LNCaP clone FGC (cell line): ENCODE measurements at regions not wholly inside any gene's neighbourhood (a gene's known extent, or its start where the extent isn't known, plus 50 kb on each side); places are given as distances from the start of the nearest gene placed in this dataset.

ENCODE experiments used
- DNase-seq: peaks from one replicate; pipeline ENCODE4 v3.0.0-alpha.2; 2011; ENCODE audit warnings: low read depth
- H3K4me3 ChIP-seq: 2 replicates; pipeline ENCODE4 v1.5.1; 2011; ENCODE audit warnings: mild to moderate bottlenecking, low read depth, low read length, control low read depth
- TF ChIP-seq, protein P1 (sequence below): IDR thresholded peaks from 2 replicates; pipeline ENCODE4 v1.5.1; 2012; ENCODE audit warnings: mild to moderate bottlenecking; ENCODE audit not compliant: control insufficient read depth, insufficient read depth; ENCODE audit errors: extremely low read depth

DNA sequence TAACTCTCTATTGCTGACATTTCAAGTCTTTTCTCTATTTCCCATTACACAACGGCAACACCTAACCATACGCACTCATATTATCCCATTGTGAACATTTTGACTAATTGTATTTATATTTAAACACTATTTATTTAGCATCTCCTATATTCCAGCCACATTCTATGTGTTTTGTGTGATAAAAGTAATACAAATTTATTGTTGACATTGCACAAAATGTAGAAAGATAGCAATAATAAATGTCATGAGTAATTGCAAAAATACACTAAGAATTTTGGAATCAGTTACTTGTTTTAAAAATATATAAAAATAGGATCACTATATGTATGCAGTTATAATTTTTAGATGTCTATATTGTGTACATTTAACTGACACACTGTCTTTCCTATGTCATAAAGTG lies 413.0 kb upstream of the PTPRD start:
- TF ChIP-seq, protein P1, sequence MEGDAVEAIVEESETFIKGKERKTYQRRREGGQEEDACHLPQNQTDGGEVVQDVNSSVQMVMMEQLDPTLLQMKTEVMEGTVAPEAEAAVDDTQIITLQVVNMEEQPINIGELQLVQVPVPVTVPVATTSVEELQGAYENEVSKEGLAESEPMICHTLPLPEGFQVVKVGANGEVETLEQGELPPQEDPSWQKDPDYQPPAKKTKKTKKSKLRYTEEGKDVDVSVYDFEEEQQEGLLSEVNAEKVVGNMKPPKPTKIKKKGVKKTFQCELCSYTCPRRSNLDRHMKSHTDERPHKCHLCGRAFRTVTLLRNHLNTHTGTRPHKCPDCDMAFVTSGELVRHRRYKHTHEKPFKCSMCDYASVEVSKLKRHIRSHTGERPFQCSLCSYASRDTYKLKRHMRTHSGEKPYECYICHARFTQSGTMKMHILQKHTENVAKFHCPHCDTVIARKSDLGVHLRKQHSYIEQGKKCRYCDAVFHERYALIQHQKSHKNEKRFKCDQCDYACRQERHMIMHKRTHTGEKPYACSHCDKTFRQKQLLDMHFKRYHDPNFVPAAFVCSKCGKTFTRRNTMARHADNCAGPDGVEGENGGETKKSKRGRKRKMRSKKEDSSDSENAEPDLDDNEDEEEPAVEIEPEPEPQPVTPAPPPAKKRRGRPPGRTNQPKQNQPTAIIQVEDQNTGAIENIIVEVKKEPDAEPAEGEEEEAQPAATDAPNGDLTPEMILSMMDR, result no peak
- no peak for DNase-seq
- H3K4me3 ChIP-seq, result no peak overlapping the region

DNA sequence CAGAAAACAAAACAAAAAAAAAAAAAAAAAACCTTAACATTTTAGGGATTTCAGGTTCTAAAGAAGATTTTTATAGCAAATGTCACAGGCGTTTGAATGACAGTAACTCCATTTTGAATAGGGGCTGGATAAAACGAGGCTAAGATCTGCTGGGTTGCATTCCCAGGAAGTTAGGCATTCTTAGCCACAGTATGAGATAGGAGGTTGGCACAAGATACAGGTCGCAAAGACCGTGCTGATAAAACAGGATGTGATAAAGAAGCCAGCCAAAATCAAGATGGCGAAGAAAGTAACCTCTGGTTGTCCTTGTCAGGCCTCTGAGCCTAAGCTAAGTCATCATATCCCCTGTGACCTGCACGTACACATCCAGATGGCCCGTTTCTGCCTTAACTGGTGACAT lies 425.6 kb upstream of the PTPRD start:
- no peak for DNase-seq
- TF ChIP-seq, protein P1, result no peak
- H3K4me3 ChIP-seq, result no peak overlapping the region

DNA sequence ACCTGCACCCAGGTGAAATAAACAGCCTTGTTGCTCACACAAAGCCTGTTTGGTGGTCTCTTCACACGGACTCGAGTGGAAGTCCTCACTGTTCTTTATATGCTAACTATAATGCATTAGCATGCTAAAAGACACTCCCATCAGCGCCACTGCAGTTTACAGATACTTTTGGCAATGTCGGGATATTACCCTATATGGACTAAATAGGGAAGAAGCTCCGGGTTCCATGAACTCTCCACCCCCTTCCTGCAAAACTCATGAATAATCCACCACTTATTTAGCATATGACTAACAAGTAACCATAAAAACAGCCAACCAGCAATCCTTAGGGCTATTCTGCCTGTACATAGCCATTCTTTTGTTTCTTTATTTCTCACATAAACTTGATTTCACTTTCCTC lies 426.2 kb upstream of the PTPRD start:
- TF ChIP-seq, protein P1, result no peak
- no peak for DNase-seq
- H3K4me3 ChIP-seq, result no peak overlapping the region

DNA sequence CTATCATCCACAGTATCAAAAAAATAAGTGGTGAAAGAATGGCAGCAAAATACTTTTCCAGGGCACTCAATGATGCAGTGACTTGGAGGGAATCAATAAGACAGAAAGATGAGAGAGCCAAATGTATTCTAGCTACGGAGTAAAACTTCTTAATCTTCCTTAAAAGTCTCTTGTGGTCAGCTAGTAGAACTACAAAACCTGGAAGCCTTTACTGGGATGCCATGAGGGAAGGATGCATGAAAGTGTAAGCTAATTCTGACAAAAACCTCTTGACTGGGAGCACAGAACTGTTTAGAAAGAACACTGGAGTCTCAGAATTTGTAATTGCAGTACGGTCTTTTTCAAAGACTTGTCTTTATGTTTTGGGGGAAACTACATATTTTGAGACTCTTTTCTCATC lies 432.8 kb upstream of the PTPRD start:
- DNase-seq, result no peak
- TF ChIP-seq, protein P1, result no peak
- no peak overlapping the region for H3K4me3 ChIP-seq

DNA sequence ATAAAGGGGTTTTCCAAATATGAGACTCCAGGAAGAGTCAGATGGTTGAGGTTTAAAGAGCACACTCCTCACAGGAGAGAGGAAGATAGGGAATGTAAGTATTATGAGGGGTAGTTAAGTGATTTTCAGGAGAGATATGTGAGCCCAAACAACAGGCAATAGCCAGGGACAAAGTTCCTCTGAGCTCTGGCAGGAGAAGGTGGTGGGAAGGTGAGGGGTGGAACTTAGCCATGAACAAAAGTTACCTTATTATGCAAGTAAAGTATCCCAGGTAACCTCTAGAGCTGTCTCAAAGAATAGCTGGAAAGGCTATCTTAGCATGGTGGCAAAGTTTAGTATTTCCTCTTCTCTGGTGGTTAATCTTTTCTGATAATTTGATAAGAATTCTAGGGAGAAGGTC lies 450.5 kb upstream of the PTPRD start:
- H3K4me3 ChIP-seq, result peak overlapping the region; percentile 68
- no peak for DNase-seq
- TF ChIP-seq, protein P1, result no peak

DNA sequence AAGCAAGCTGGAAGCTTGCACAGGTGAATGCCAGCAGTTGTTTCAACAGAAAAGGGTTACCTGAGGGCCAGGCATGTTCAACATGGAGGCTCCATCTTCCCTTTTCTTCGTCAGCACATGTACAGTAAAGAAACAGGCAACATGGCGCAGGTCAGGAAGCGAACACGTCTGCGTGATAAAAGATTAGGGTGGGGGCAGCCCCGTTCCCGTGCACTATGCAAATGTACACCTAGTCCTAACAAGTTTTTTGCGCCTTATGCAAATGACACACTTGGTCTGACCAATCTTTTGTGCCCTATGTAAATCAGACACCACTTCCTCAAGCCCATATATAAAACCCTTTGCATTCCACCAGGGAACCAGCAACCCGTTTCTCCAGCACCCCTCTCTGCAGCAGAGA lies 452.1 kb upstream of the PTPRD start:
- peak overlapping the region; percentile 68 for H3K4me3 ChIP-seq
- peak; percentile 96 for DNase-seq
- TF ChIP-seq, protein P1, result no peak

DNA sequence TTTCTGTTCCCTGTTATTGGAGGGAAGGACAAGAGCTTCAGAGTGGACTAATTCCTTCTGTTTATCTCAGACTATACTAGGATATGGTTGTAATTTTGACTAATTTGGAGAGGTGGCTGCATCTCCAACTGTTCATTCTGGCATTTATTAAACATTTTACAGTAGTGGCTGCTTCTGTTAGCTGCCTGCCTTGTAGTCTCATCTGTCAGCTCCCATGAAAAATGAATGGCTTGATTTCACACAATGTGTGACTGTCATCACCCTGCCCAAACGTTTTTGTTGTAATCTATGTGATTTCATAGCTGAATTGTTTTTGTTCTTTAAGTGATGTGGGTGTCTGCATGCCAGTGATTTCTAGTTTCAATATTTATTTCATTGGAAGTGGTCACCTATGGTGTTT lies 459.4 kb upstream of the PTPRD start:
- TF ChIP-seq, protein P1, result no peak
- no peak for DNase-seq

More for the DNA sequence above, 459.4 kb upstream of the PTPRD start:
- H3K4me3 ChIP-seq, result no peak overlapping the region
